HG03342 (cell line): ENCODE measurements at regions not wholly inside any gene's neighbourhood (a gene's known extent, or its start where the extent isn't known, plus 50 kb on each side); places are given as distances from the start of the nearest gene placed in this dataset.
A peak's percentile ranks its signal among the peaks of the same experiment; 100 is the strongest.
"Not testable (repeated sequence)": the region's sequence is repeated elsewhere in the genome, so short reads cannot be mapped to it uniquely, and the experiment has no call there.

Experiments
- ATAC-seq: cut with Tn5 transposase; IDR thresholded peaks from one replicate; pipeline ENCODE4 v1.9.1; 2021; ENCODE audit warnings: mild to moderate bottlenecking, moderate library complexity; ENCODE audit not compliant: unreplicated experiment

DNA sequence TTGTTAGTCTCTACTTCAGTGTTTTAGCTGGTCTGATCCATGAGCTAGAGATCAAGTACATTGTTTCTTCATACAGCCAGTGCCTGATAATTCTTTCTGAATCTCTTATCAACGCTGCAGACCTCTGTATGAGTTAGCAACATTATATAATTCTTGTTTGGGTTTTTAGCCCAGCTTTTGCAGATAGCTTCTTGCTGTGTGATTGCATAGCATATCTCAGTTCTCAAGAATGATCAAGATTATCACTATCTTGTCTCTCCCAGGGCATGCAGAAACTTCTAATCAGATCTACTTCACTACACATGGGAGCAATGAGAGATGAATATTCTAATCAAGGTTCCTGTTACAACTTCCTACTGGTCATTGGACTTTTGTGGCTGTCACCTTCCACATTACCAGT, 158.3 kb downstream of the FAM174A start:
- ATAC-seq = no peak

DNA sequence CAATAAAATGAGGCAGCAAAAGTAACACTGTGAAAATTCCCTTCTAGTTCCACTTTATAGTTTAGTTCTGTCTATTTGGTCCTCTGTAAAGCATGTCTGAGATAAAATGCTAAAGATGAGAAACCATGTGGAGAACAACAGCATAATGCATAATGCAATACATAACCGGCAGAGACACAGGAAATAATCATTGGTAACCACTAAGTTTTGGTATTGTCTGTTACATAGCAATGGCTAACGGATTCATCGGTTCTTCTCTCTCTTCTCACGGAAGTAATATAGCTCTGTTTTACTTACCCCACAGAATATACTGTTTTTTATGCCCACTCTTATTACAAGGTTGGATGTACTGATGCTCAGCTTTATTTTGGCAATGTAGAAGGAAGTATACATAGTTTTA, 158.9 kb downstream of the FAM174A start:
- no peak for ATAC-seq

DNA sequence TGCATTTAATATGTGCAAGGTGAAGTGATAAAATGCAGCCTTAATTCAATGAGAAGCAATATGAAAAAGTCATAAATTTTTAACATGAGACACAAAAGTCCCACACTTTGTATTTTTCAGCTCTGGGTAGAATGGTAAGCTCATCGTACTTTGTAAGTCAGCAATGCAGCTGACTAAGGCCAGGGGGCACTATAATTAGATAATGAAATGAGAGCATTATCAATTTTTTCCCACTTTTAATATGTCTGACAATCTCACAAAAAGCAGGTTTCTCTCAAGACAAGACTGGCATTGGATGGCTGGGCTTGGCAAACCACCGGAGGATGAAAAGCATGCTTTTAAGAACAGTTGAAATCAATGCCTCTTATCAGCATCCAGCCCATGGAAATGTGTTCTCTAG, 162.8 kb downstream of the FAM174A start:
- ATAC-seq = no peak

DNA sequence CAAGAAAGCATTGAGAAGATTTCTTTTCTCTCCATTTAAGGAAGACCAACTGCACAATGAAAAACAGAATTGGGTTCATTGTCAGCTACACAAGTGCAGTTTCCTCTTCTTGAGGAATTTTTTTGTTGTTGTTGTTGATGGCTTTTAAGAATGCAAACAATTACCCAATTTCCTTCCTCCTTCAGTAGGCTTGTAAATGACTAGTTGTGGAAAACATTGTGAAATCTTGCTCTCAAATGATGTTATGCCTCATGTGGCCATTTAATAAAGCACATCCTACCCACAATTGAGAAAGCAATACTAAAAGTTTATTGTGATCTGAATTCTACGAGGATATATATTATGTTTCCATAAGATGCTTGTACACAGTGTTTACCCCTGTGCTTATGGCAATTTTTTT, 171.6 kb downstream of the FAM174A start:
- ATAC-seq = peak; percentile 74

DNA sequence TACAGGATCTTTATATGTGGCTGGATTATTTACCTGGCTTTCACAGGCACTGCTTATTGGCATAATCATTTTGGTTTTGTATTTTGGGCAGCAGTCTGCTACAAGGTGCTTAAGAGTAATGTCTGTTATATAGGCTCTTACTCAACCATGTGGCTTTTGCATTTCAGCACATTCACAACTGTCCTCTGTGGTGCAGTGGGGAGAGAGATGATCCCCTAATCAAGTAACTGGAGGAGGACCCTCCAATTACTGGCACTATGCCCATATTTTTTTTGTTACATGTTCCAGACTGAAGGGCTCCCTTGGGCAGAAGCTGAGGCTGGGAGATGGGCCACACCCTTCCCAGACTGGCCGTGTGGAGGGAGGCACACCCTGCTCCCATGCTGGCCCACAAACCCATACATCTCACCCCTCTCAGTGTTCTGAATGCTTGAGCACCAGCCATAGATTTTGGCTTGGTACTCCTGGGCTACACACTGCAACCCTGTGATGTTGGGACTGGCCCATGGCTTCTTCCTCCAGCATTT, 173.5 kb downstream of the FAM174A start:
- no peak for ATAC-seq

DNA sequence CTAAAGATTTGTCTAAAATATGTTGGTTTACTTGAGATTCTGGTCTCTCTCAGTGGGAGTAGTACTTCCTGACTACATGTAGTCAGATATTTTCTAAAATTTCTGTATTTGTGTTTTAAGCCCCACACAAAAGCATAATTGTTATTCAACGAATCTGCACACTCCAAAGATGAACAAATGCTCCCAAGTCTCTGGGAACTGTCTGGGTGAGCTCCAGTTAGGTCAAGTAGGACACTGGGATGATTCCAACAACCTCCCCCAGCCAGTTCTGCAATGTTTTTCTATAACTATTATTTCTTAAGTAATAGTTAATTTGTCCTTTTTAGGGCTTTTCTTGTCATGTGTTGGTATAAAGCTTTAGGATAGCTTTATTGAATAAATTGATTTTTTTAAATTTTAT, 174.6 kb downstream of the FAM174A start:
- ATAC-seq = no peak

DNA sequence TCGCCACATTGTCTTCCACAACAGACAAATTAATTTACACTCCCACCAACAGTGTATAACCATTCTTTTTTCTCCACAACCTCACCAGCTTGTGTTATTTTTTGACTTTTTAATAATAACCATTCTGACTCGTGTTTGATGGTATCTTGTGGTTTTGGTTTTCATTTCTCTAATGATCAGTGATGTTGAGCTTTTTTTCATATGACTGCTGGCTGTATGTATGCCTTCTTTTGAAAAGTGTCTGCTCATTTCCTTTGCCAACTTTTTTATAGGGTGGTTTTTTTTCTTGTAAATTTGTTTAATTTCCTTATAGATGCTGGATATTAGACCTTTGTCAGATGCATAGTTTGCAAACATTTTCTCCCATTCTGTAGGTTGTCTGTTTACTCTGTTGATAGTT, 179.6 kb downstream of the FAM174A start:
- not testable (repeated sequence) for ATAC-seq

DNA sequence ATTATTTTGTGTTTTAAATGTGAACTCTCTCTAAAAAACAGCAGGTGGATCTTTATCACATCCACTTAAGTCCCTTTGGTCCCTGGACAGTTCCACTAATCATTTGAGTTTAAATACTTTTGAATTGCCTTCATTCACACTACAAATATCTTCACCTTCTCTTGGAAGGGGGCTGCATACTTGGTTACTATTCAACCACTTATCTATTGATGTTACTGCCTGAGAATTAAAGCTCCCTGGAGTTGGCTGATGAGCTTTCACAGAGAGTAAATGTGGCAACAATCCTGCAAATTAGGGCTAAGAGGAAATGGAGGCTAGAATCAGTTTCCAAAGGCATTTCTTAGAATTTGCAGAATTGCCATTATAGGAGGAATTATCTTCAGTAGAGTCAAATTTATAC, 180.4 kb downstream of the ST8SIA4 start:
- ATAC-seq = no peak

DNA sequence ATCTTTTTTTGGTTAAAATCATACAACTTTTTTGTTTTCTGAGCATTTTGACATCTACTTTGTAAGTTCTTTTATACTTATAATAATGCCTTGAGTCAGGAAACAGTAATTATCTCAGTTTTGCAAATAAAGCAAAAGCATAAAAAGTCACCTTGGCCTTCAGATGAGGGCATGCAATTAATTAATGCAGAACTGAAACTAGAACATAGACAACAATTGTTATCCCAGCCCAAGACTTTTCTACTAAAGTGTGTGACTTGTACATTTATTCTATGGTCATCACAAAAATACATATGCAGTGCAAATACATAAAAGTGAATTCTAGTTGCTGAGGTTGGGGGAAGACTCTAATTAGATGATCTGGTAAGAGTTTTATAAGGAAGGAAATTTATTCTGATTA, 179.9 kb downstream of the ST8SIA4 start:
- no peak for ATAC-seq

DNA sequence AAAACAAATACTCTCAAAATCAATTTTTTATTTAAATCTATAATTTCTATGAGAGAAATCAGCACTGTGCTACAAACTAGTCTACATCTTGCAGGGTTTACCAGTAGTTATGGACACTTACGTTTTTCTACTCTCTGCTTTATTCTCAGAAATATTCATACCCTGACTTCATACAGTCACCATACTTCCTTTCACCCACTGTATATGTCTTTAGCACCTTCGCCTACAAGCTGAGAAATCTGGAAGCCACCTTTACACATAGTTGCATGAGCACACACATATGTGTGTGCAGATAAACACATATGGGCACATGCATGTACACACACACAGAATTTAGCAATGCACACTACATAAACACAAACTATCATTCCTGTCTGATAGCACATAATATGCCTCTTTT, 177.0 kb downstream of the ST8SIA4 start:
- no peak for ATAC-seq

DNA sequence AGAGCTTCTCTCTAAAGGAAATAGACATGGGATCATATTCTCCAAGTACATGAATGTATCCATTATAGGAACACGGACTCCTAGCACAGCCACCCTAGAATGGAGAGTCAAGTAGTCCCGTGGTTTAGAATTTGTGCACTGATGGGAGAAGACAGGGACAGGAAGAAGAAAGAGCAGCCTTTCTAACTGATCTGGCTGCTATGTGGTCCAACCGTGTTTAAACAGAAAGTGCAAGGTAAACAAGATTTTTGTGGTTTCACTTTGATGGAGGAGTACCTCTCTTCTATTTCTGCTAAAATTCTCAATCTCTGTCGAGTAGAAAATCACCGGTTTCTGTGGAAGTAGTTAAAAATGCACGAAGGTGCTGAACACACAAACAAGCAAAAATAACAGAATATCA, 171.3 kb downstream of the ST8SIA4 start:
- ATAC-seq = peak; percentile 99

DNA sequence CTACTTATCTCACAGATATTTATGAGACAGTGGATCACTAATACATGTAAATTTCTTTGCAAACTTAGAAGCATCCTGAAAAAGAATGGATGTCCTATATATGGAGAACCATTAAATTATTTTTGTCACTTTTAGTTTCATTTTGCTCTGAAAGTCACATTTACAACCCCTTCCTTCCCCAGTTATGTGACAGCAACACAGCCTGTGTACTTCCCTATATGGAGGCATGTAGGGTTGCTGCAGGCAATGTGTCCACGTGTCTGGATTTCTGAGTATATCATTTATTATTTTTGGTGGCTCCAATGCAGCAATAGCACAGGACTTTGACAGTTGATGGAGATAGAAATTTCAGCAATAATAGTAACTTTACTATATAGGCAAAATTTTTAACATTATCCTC, 156.4 kb downstream of the ST8SIA4 start:
- ATAC-seq = peak; percentile 97

DNA sequence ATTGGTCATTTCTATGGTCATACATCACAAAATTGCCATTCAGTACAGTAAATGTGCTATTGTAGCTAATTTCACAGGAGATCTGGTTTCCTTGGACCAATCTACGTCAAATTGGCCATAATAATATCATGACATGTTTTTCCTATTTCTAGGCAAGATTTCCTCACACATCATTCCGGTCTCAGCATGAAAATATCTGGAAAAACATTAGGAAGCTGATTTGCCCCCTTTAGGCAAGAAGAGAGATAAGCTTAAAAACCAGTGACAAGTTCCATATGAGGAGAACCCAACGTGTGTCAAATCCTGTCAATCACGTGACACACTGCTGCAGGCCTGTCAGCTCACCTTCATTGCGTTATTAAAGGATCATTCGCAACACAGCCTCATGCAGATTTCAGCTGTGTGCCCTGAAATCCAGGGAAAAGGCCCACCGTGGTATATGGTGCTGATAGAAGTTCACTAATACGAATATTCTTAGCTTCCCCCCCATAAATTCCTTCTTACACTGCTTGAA, 153.3 kb downstream of the ST8SIA4 start:
- no peak for ATAC-seq

DNA sequence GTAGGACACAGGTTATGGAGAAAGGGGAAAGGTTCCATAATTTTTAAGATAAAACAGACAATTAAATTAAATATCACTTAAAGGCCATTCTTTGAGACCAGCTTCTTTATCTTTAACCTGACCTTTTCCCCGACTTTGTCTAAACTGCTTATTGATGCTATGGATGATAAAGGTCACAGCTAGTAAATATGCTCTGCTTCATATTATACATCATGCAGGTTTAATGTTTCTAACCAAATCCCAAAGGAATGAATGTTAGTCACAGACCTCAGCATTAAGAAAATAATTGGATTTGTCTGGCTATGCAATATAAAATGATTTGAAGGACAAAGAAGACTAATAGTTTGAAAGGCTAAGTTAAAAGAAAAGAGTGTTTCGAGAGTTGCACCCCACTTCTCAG, 147.6 kb downstream of the ST8SIA4 start:
- ATAC-seq = no peak
